Activated CD4-positive, alpha-beta memory T cell treated with anti-CD3 and anti-CD28 coated beads, Interleukin-2, amount 10 ng/mL, durations not matched to agents 7 days and 5 days (primary cell): ENCODE measurements at regions not wholly inside any gene's neighbourhood (a gene's known extent, or its start where the extent isn't known, plus 50 kb on each side); places are given as distances from the start of the nearest gene placed in this dataset.
"Not testable (repeated sequence)": the region's sequence is repeated elsewhere in the genome, so short reads cannot be mapped to it uniquely, and the experiment has no call there.

Experiments
- CTCF ChIA-PET: fragments of 350-600 bp; sonication (Branson Sonifier 250); formaldehyde crosslinking; loops from one replicate; lab custom pipeline; 2021; ENCODE audit warnings: antibody characterized with exemption, inconsistent platforms; lab: Charles Lee
- POLR2A ChIA-PET: fragments of 350-600 bp; sonication (Branson Sonifier 250); formaldehyde crosslinking; loops from one replicate; lab custom pipeline; 2021; ENCODE audit warnings: antibody characterized with exemption; lab: Charles Lee
- DNase-seq: peaks from one replicate; pipeline ENCODE4 v3.0.0-alpha.2; 2020
- H3K27ac Mint-ChIP-seq: one replicate; pipeline ENCODE4 v1.8.0; 2021; ENCODE audit warnings: mild to moderate bottlenecking, mixed read lengths
- H3K27me3 Mint-ChIP-seq: one replicate; pipeline ENCODE4 v1.8.0; 2021; ENCODE audit warnings: mixed read lengths
- H3K36me3 Mint-ChIP-seq: one replicate; pipeline ENCODE4 v1.8.0; 2021; ENCODE audit warnings: low read depth, mixed read lengths
- H3K4me1 Mint-ChIP-seq: one replicate; pipeline ENCODE4 v1.8.0; 2021; ENCODE audit warnings: mixed read lengths
- H3K4me3 Mint-ChIP-seq: one replicate; pipeline ENCODE4 v1.8.0; 2021; ENCODE audit warnings: mild to moderate bottlenecking, mixed read lengths
- H3K9me3 Mint-ChIP-seq: one replicate; pipeline ENCODE4 v1.8.0; 2021; ENCODE audit warnings: mixed read lengths

- H3K27ac Mint-ChIP-seq, POLR2A ChIA-PET: not testable (repeated sequence)
Measured at GRCh38 chr4:163724495-163724894, 230.0 kb downstream of the TMA16 start.

GRCh38 chr4:163726641-163727040, 232.2 kb downstream of the TMA16 start:
- Mint-ChIP-seq H3K36me3 (no peaks in the 10 kb centered on the region), H3K4me1 (no peaks in the 10 kb centered on the region), H3K27ac (no peak overlapping the region), H3K9me3 (no peaks in the 10 kb centered on the region), H3K4me3 (no peak overlapping the region), H3K27me3 (no peaks in the 10 kb centered on the region)
- CTCF ChIA-PET, result no interaction called here
- DNase-seq, result no peak
- POLR2A ChIA-PET, result no interaction called here

More at GRCh38 chr4:163724495-163724894, 230.0 kb downstream of the TMA16 start:
- DNase-seq, H3K9me3 Mint-ChIP-seq, H3K4me3 Mint-ChIP-seq, H3K36me3 Mint-ChIP-seq, H3K4me1 Mint-ChIP-seq, CTCF ChIA-PET, H3K27me3 Mint-ChIP-seq: not testable (repeated sequence)

GRCh38 chr4:163731071-163731470, 236.6 kb downstream of the TMA16 start:
- Mint-ChIP-seq H3K4me3 (no peak overlapping the region), H3K36me3 (no peaks in the 10 kb centered on the region), H3K27ac (no peak overlapping the region), H3K9me3 (no peaks in the 10 kb centered on the region), H3K4me1 (no peaks in the 10 kb centered on the region), H3K27me3 (no peaks in the 10 kb centered on the region)
- ChIA-PET POLR2A (no interaction called here), CTCF (no interaction called here)
- no peak for DNase-seq

- DNase-seq, result no peak
- no peaks in the 10 kb centered on the region for H3K36me3 Mint-ChIP-seq
- H3K27me3 Mint-ChIP-seq, result no peaks in the 10 kb centered on the region
- no peaks in the 10 kb centered on the region for H3K9me3 Mint-ChIP-seq
- no peak overlapping the region for H3K27ac Mint-ChIP-seq
- no peak overlapping the region for H3K4me3 Mint-ChIP-seq
- ChIA-PET POLR2A (no interaction called here), CTCF (no interaction called here)
- no peaks in the 10 kb centered on the region for H3K4me1 Mint-ChIP-seq
Measured at GRCh38 chr4:163732473-163732872, 238.0 kb downstream of the TMA16 start.

GRCh38 chr4:163736876-163737275, 242.4 kb downstream of the TMA16 start:
- H3K4me1 Mint-ChIP-seq, result no peaks in the 10 kb centered on the region
- DNase-seq, result no peak
- CTCF ChIA-PET, result no interaction called here
- POLR2A ChIA-PET, result no interaction called here
- H3K36me3 Mint-ChIP-seq, result no peaks in the 10 kb centered on the region
- no peak overlapping the region for H3K27ac Mint-ChIP-seq
- H3K27me3 Mint-ChIP-seq, result no peaks in the 10 kb centered on the region
- H3K4me3 Mint-ChIP-seq, result no peak overlapping the region
- H3K9me3 Mint-ChIP-seq, result no peaks in the 10 kb centered on the region

- H3K9me3 Mint-ChIP-seq, POLR2A ChIA-PET, H3K27me3 Mint-ChIP-seq, DNase-seq, H3K4me3 Mint-ChIP-seq, H3K27ac Mint-ChIP-seq, CTCF ChIA-PET, H3K36me3 Mint-ChIP-seq, H3K4me1 Mint-ChIP-seq: not testable (repeated sequence)
Measured at GRCh38 chr4:163737846-163738245, 243.4 kb downstream of the TMA16 start.

- H3K4me1 Mint-ChIP-seq, result no peaks in the 10 kb centered on the region
- ChIA-PET CTCF (no interaction called here), POLR2A (no interaction called here)
- no peaks in the 10 kb centered on the region for H3K9me3 Mint-ChIP-seq
- H3K27me3 Mint-ChIP-seq, result no peaks in the 10 kb centered on the region
- H3K36me3 Mint-ChIP-seq, result no peaks in the 10 kb centered on the region
- no peak for DNase-seq
- H3K4me3 Mint-ChIP-seq, result no peak overlapping the region
- no peak overlapping the region for H3K27ac Mint-ChIP-seq
Measured at GRCh38 chr4:163738521-163738920, 244.0 kb downstream of the TMA16 start.

- Mint-ChIP-seq H3K27me3 (no peaks in the 10 kb centered on the region), H3K9me3 (no peaks in the 10 kb centered on the region), H3K27ac (no peak overlapping the region), H3K36me3 (no peaks in the 10 kb centered on the region), H3K4me1 (no peaks in the 10 kb centered on the region), H3K4me3 (no peak overlapping the region)
- ChIA-PET POLR2A (no interaction called here), CTCF (no interaction called here)
- no peak for DNase-seq
Measured at GRCh38 chr4:163744861-163745260, 250.4 kb downstream of the TMA16 start.

- CTCF ChIA-PET, result interaction anchor here (1.7 kb wide), 1 partner anchor 197 kb away, joined by 5 read pairs; no protein-coding TSS in a partner anchor
Measured at GRCh38 chr4:163747293-163747692, 252.8 kb downstream of the TMA16 start.

GRCh38 chr4:163747886-163748285, 253.4 kb downstream of the TMA16 start:
- DNase-seq, result no peak
- no peaks in the 10 kb centered on the region for H3K36me3 Mint-ChIP-seq
- ChIA-PET CTCF (interaction anchor here (0.7 to 1.7 kb wide), 2 partner anchors 71 to 198 kb away, joined by 3 to 5 read pairs; no protein-coding TSS in a partner anchor), POLR2A (no interaction called here)
- no peak overlapping the region for H3K4me3 Mint-ChIP-seq
- H3K4me1 Mint-ChIP-seq, result no peaks in the 10 kb centered on the region
- no peak overlapping the region for H3K27ac Mint-ChIP-seq
- no peaks in the 10 kb centered on the region for H3K9me3 Mint-ChIP-seq
- no peaks in the 10 kb centered on the region for H3K27me3 Mint-ChIP-seq

More at GRCh38 chr4:163747293-163747692, 252.8 kb downstream of the TMA16 start:
- no peak for DNase-seq
- Mint-ChIP-seq H3K27me3 (no peaks in the 10 kb centered on the region), H3K36me3 (no peaks in the 10 kb centered on the region), H3K4me3 (no peak overlapping the region), H3K4me1 (no peaks in the 10 kb centered on the region), H3K9me3 (no peaks in the 10 kb centered on the region), H3K27ac (no peak overlapping the region)
- POLR2A ChIA-PET, result no interaction called here

- CTCF ChIA-PET, result interaction anchor here (0.7 to 1.7 kb wide), 2 partner anchors 71 to 198 kb away, joined by 3 to 5 read pairs; no protein-coding TSS in a partner anchor
- POLR2A ChIA-PET, result no interaction called here
- H3K27me3 Mint-ChIP-seq, result no peaks in the 10 kb centered on the region
- H3K27ac Mint-ChIP-seq, result no peak overlapping the region
- H3K36me3 Mint-ChIP-seq, result no peaks in the 10 kb centered on the region
- H3K9me3 Mint-ChIP-seq, result no peaks in the 10 kb centered on the region
- no peak overlapping the region for H3K4me3 Mint-ChIP-seq
- no peak for DNase-seq
- H3K4me1 Mint-ChIP-seq, result no peaks in the 10 kb centered on the region
Measured at GRCh38 chr4:163748449-163748848, 254.0 kb downstream of the TMA16 start.

GRCh38 chr4:163755013-163755412, 260.5 kb downstream of the TMA16 start:
- ChIA-PET CTCF (interaction anchor here (0.6 to 2.0 kb wide), 4 partner anchors 9 to 205 kb away, joined by 3 to 17 read pairs (median 8); no protein-coding TSS in a partner anchor), POLR2A (no interaction called here)
- H3K27me3 Mint-ChIP-seq, result no peaks in the 10 kb centered on the region
- no peak overlapping the region for H3K27ac Mint-ChIP-seq
- H3K9me3 Mint-ChIP-seq, result no peaks in the 10 kb centered on the region
- no peaks in the 10 kb centered on the region for H3K4me1 Mint-ChIP-seq
- no peaks in the 10 kb centered on the region for H3K36me3 Mint-ChIP-seq
- no peak overlapping the region for H3K4me3 Mint-ChIP-seq
- no peak for DNase-seq

- ChIA-PET POLR2A (no interaction called here), CTCF (interaction anchor here (1.2 kb wide), 1 partner anchor 77 kb away, joined by 3 read pairs; no protein-coding TSS in a partner anchor)
- no peak for DNase-seq
- H3K27ac Mint-ChIP-seq, result no peak overlapping the region
- H3K4me3 Mint-ChIP-seq, result no peak overlapping the region
- H3K9me3 Mint-ChIP-seq, result no peaks in the 10 kb centered on the region
- no peaks in the 10 kb centered on the region for H3K27me3 Mint-ChIP-seq
- H3K36me3 Mint-ChIP-seq, result no peaks in the 10 kb centered on the region
- no peaks in the 10 kb centered on the region for H3K4me1 Mint-ChIP-seq
Measured at GRCh38 chr4:163757219-163757618, 262.7 kb downstream of the TMA16 start.

- CTCF ChIA-PET, result interaction anchor here (1.2 kb wide), 1 partner anchor 78 kb away, joined by 3 read pairs; no protein-coding TSS in a partner anchor
- H3K9me3 Mint-ChIP-seq, result no peaks in the 10 kb centered on the region
- no peaks in the 10 kb centered on the region for H3K36me3 Mint-ChIP-seq
- H3K27ac Mint-ChIP-seq, result no peak overlapping the region
- DNase-seq, result no peak
- POLR2A ChIA-PET, result no interaction called here
- H3K27me3 Mint-ChIP-seq, result no peaks in the 10 kb centered on the region
- no peak overlapping the region for H3K4me3 Mint-ChIP-seq
- no peaks in the 10 kb centered on the region for H3K4me1 Mint-ChIP-seq
Measured at GRCh38 chr4:163758032-163758431, 263.5 kb downstream of the TMA16 start.
